HG02884 (cell line): ENCODE measurements at regions not wholly inside any gene's neighbourhood (a gene's known extent, or its start where the extent isn't known, plus 50 kb on each side); places are given as distances from the start of the nearest gene placed in this dataset.

Source experiments
- ATAC-seq: cut with Tn5 transposase; IDR thresholded peaks from one replicate; pipeline ENCODE4 v1.9.1; 2021; ENCODE audit warnings: mild to moderate bottlenecking, moderate library complexity; ENCODE audit not compliant: unreplicated experiment

DNA sequence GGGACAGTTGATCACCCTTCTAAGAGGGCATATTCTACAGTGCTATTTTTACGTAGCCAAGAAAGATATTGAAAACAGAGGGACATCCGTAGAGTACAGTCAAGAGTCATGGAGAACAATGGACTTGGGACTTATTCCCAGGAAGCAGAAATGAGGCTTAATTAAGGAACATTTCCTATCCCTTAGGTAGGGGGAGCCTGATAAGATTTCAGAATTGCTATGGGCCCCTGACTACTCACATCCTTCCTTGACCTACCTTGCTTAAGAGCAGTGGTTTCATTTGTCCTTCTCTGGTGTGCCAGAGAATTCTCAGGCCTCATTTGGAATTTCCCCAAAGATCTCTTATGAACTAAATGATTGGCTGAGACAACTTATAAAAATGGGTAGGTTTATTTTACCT, 189.5 kb upstream of the DTNBP1 start:
- no peak for ATAC-seq

DNA sequence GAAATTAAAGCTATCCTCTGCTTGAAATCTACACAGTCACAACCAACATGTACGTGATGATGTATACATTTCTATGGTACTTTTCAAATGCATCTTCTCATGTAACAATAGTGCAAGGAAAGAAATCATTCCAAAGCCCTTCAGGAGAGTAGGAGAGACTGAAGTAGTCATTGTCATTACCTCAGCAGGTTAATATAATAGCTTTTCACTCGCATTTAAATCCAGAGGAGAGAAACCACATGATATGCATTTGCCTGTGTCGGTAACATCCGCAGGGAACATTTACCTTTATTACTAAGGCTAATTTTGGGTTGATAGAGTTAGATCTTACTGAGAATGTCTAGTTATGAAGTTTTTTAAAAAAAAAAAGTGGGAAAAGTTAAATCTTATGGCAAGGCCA, 186.6 kb upstream of the DTNBP1 start:
- no peak for ATAC-seq

DNA sequence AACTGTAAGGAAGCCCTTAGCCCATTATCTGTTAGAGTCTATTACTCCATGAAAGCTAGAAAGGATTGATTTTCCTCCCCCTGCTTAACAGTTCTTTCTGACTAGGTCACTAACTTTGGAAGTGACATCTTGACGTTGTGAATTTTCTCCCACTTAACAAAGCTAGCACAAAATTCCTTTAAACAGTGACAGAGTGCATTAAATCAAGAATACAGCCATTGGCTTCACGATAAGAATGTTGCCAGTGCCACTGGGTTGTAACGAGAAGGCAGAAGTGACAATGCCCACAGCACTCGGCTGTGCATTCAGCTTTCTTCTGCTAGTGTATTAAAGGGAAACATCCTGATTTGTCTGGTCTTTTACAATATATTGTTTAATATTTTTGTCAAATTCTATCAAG, 182.7 kb upstream of the DTNBP1 start:
- no peak for ATAC-seq

DNA sequence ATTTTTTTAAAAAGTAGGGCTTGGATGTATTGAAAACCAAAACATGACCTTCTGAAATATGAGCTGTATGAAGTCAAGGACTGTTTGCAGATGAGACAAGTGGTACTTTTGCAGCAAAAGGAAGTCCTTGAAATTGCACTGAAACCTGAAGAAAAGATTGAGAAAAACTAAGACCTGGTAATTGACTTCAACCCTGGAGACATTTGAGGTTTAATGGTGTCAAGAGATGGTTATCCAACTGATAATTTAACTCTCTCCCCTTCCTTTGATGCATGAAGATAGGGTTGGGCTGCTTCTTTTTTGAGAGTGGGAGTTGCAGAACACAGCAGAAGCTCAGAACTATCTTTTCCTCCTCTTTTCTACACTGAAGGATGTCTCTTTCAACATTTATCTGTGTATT, 180.9 kb upstream of the DTNBP1 start:
- no peak for ATAC-seq

DNA sequence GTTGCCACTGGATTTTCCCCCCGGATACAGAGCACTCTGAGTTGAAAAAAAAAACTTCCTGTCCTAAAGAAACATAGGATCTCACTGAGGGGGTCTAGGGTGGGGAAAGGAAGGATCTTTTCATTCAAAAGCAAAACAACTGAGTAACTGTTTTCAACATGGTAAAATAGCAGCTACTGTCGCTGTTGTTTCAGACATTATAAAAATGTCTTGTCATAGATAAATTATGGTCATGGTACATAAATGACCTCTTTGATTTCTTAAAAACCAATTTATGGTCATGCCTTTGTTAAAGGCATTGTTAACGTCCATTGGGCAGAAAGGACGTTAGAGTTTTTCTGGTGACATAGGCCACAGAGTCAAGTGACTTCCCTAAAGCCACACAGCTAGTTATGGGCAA, 180.4 kb upstream of the DTNBP1 start:
- no peak for ATAC-seq

DNA sequence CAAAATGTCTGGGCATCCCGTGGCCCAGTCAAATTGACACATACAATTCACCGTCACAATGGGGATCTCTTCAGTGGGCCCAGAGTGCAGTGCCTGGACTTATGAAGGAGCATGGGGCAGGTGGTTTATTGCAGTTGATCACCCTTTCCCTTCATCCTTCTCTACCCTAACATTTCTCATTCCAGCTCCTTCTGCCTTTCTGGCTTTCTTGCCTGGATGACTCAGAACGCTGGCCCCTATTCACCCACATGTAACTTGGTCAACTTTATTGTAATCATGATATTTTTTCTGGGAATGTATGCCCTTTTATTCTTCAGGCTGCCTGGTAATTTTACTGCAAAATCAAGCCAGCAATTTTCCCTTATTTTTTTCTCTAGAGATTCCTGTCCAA, 179.9 kb upstream of the DTNBP1 start:
- ATAC-seq, result no peak

DNA sequence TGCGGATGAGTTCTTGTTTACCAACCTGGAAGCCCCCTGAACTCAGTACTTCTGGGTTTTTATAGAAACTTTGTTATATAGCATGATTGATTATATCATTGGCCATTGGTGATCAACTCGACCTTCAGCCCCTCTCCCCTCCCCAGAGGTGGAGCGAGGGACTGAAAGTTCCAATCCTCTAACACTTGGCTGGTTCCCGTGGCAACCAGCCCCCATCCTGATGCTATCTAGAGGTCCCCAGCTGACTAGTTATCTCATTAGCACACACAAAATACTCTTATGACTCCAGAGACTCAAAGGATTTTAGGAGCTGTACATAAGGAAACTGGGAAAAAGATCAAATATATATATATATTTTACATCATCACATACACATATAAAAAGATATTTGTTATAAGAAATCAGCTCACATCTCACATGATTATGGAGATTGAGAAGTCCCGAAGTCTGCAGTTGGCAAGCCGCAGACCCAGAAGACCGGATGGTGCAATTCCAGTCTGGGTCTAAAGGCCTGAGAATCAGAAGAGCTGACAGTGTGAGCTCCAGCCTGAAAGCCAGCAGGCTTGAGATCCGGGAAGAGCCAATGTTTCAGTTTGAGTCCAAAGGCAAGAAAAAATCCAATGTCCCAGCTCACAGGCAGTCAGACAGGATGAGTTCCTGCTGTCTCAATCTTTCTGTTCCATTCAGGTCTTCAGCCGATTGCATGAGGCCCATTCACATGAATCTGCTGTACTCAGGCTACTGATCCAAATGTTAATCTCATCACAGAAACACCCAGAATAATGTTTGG, 179.3 kb upstream of the DTNBP1 start:
- no peak for ATAC-seq

DNA sequence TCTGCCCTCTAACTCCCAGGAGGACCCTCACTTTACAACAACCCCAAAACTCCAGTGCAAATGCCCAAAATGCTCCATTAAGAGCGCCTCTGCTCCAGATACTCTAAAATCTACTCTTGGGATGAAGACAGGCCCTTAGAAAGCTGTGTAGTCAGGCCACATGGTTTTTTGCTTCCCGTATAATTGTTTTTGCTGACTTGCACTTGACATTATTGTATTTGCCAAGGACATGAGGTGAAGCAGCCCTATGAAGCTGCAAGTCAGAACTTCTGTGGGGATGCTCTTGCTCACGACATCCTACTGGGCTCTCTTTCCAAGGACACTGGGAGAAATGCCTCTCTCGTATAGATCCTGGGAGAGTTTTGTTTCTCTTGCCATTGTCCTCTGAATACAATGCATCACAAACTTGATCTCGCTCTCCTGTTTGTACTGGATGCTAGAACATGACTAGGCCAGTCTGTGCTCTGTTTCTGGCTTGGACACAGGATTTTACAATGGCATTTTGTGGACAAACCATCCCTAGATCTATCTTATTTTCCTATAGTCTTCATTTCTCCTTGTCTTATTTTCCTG, 177.2 kb upstream of the DTNBP1 start:
- no peak for ATAC-seq

DNA sequence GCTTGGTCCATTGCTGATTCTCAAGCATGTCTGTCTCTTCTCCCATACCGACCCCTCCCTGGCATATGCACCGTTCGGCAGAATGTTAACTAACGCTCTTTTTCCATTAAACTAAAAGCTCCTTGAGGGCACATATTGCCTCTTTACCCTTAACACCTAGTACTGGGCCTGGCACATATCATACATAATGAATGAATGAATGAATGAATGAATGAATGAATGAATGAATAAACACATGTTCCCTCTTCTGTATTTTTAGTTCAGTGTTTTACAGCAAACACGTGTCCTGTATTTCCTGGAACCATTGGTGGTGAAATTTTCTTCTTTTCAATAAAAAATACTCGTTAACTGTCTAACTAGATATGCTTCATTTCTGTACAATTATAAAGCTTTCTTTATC, 174.4 kb upstream of the DTNBP1 start:
- no peak for ATAC-seq

DNA sequence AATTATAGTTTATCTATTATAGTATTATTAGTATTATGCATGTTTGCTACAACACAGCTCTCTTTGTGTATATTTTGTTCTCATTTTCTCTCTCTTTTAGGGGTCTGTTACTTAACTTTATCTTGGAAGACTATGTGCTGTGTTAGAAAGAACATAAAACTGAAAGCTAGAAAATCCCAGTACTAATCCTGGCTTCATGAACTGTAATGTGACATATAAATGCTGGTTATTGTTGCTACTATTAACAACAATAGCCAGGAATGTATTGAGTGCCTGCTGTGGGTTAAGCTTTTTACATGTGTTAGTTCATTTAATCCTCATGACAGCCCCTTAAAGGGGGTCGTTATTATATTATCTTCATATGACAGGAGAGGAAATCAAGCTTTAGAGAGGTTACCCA, 170.0 kb upstream of the DTNBP1 start:
- no peak for ATAC-seq

DNA sequence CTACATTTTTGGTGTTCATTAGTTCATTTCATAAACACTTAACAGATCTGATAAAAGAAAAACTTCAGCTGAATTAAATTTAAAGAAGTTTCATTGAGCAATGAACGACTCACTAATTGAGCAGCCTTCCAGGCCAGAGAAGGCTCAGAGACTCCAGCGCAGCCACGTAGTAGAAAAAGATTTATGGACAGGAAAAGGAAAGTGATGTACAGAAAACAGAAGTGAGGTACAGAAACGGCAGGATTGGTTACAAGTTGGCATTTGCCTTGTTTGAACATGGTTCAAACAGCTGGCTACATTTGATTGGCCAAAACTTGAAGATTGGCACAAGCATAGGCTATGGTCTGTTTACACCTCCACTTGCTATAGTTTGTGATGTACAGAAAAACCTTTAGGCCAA, 166.3 kb upstream of the DTNBP1 start:
- no peak for ATAC-seq

DNA sequence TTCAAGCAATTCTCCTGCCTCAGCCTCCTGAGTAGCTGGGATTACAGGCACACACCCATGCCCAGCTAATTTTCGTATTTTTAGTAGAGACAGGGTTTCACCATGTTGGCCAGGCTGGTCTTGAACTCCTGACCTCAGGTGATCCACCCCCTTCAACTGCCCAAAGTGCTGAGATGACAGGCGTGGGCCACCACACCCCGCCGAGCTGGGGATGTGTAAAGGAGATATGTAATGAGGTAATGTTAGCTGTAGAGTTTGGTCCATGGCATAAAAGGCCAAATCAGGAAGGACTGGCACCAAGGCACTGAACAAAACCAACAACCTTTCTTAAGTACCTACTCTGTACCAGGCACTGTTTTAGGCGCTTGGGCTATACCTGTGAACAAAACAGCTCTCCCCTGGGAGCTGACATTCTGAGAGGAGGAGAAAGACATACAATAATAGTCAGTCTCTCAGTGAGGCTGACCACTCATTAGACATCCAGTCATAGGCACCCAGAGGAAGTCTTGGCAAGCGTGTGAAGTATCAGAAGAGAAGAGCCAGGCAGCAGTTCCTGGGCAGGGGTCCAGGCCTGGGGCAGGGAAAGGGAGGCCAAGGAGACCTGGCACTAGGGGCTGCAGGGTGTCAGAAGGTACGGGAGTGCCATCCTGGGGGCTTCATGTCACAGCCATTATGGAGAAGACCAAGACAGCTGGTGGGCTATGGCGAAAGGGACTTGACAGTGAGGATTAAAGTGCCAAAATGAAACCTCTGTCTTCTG, 164.8 kb upstream of the DTNBP1 start:
- no peak for ATAC-seq

DNA sequence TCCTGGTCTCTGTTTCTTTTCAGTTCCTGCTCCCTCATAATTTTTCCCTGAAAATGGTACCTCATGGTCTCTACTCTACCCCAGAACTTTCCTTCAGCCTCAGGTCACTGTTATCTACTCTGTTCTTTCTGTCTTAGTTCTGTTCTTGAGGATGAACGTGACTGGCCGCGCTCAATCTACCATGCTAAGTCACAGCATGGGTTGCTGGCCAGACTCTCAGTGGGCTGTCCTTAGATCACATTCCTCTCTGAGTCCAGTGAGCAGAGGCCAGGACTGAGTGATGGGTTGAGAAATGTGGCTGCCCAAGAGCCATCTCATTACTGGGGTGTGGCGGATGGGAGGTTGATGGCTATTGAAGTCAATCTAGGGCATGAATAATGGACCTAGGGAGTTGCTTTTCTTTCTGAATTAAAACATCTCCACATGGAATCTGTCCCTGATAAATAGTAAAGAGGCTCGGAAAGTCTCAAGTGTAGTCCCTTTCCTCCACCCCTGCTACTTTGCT, 164.0 kb upstream of the DTNBP1 start:
- no peak for ATAC-seq

DNA sequence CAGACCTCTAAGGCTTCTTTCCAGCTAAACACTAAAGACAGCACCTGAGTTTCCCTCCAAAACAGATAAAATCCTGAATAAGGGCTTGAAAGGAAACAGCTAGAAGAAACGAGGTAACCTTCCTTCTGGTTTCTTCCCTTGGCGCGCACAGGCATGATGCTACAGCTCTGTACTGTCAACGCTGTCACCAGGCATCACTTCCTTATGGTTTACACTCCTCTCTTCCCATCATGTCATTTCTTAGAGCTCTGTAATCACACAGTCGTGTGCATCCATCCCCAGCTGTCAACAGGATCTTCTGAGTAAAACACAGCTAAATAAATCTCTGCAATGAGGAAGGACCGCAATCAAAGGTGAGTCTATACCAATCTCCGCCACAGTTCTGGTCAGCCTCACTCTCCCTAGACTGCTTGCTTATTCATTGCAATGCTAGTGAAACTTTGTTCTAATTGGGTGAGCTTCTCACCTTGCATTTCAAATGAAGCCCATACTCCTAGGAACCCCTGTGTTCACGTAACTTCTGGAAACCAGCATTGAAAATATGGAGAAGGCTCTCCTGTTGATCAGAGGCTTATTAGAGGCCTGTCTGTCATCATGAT, 162.6 kb upstream of the DTNBP1 start:
- no peak for ATAC-seq

DNA sequence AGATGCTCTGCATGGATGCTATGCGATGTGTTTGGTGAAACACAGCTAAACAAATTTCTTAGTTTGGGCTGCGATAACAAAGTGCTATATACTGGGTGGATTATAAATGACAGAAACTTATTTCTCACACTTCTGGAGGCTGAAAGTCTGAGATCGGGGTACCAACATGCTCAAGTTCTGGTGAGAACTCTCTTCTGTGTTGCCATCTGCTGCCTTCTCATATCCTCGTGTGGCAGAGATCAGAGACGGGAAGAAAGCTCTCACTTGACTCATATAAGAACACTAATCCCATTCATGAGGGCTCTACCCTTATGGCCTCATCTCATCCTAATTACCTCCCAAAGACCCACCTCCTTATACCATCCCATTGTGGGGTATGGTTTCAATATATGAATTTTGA, 162.0 kb upstream of the DTNBP1 start:
- ATAC-seq, result no peak

DNA sequence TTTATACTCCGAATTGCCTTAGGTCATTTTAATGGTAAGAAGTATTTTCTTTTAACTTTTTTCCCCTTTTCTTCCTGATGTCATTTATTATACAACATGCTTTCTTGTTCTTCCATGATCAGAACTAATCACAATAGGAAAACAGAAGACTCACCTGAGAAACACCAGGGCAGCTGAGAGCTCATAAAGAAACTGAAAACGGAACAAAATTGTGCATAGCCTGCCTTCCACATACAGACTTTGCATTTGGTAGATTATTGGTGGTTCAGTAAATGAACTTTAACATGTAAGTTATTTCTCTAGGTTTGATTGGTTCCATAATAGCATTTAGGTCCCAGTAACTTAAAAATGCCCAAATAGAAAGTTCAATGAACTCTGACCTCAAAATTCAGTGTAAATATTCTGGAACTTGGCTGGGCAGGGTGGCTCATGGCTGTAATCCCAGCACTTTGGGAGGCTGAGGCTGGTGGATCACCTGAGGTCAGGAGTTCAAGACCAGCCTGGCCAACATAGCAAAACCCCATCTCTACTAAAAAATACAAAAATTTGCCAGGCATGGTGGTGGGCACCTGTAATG, 161.1 kb upstream of the DTNBP1 start:
- peak; percentile 65 for ATAC-seq

DNA sequence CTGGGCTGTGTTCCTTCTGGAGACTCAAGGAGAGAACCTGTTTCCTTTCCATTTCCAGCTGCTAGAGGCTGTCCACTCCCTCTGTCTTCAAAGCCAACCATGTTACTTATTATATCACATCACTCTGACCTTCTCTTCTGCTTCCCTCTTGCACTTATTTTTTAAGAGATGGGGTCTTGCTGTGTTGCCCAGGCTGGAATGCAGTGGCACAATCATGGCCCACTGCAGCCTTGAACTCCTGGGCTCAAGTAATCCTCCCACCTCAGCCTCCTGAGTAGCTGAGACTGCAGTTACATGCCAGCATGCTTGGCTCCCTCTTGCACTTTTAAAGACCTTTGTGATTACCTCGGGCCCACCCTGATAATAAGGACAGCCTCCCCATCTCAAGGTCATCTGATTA, 160.0 kb upstream of the DTNBP1 start:
- ATAC-seq, result no peak

DNA sequence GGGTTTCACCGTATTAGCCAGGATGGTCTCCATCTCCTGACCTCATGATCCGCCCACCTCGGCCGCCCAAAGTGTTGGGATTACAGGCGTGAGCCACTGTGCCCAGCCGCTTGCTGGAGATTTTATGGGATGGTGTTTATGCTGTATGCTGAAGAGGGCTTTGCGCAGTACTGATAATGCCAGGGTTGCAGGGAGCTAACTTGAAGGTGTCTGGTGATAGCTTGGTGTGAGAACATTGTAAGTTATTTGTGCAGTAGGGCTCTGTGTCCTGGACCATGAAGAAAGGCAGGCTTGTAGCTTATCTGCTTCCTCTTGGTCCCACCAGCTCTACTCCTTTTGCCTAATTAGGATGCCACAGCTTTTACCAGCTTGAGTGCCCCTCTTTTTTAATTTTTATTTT, 157.0 kb upstream of the DTNBP1 start:
- no peak for ATAC-seq

DNA sequence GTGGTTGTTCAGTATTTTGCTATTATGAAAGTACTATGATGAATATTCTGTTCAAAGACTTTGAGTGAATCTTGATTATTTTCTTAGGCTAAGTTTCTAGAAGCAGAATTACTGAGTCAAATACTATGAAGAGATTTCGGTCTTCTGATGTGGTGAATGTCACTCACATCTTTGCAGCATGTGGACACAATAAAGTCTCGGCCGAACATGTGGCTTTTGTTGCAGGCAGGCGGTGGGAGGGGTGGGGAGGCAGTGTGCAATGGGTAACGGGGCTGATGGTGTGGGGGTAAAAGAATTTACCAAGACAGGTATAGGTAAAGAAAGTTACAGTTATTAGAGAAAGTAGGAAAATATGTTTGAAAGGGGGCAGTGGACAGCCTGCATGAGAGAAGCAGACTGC, 156.4 kb upstream of the DTNBP1 start:
- ATAC-seq, result no peak

DNA sequence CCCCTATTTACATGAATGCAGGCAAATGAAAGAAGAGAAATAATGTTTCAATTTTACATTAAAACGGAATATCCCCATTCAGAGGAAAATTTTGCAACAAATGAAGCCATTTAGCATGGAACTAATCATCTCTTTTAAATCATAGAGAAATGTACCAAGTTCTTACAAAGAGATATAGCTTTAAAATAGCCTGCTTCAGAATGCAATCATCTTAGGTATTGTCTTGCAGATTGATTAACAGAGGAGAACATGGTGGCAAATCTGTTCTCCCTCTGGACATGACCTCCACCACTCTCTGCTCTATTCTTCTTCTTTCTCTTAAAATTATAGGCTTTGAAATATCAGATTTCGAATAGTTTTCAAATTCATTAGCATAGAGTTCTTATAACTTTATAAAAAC, 155.7 kb upstream of the DTNBP1 start:
- ATAC-seq, result no peak

DNA sequence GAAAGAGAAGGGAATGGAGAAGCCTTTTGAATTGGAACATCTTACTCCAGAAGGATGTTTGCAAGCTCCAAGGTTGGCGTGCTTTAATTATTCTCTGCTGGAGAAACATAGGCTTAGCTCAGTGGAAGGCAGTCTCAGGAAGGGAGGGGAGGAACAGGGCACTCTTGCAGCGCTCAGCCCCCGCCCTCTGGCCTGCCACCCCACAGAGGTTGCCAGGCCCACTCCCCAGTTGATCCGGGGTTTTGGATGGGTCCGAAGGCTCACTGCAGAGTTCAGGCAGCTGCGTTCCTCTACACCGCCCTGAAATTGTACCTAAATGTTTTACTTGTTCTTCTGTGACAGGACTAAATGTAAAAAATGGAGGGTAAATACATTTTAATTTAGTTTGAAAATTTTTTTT, 155.2 kb upstream of the DTNBP1 start:
- no peak for ATAC-seq
